Activated CD4-positive, alpha-beta T cell treated with anti-CD3 and anti-CD28 coated beads for 36 hours (primary cell): ENCODE measurements at regions not wholly inside any gene's neighbourhood (a gene's known extent, or its start where the extent isn't known, plus 50 kb on each side); places are given as distances from the start of the nearest gene placed in this dataset.
A peak's percentile ranks its signal among the peaks of the same experiment; 100 is the strongest.
"Not testable (repeated sequence)": the region's sequence is repeated elsewhere in the genome, so short reads cannot be mapped to it uniquely, and the experiment has no call there.

Source experiments
- ATAC-seq: fragments of 200-7000 bp; cut with Tn5 transposase; one replicate; pipeline ENCODE4 v1.10.0; 2021; ENCODE audit warnings: mild to moderate bottlenecking, moderate library complexity
- CTCF ChIA-PET: fragments of 350-600 bp; sonication (Branson Sonifier 250); formaldehyde crosslinking; loops from one replicate; lab custom pipeline; 2021; ENCODE audit warnings: antibody characterized with exemption; lab: Charles Lee
- POLR2A ChIA-PET: fragments of 350-600 bp; sonication (Branson Sonifier 250); formaldehyde crosslinking; loops from one replicate; lab custom pipeline; 2021; ENCODE audit warnings: antibody characterized with exemption, inconsistent platforms; lab: Charles Lee
- DNase-seq: peaks from one replicate; pipeline ENCODE4 v3.0.0-alpha.2; 2020
- H3K27ac Mint-ChIP-seq: one replicate; pipeline ENCODE4 v1.8.0; 2021; ENCODE audit warnings: mixed read lengths
- H3K27me3 Mint-ChIP-seq: one replicate; pipeline ENCODE4 v1.8.0; 2021; ENCODE audit warnings: mixed read lengths
- H3K36me3 Mint-ChIP-seq: one replicate; pipeline ENCODE4 v1.8.0; 2021; ENCODE audit warnings: low read depth, mixed read lengths
- H3K4me1 Mint-ChIP-seq: one replicate; pipeline ENCODE4 v1.8.0; 2021; ENCODE audit warnings: mixed read lengths
- H3K4me3 Mint-ChIP-seq: one replicate; pipeline ENCODE4 v1.8.0; 2021; ENCODE audit warnings: mild to moderate bottlenecking, moderate library complexity, mixed read lengths
- H3K9me3 Mint-ChIP-seq: one replicate; pipeline ENCODE4 v1.8.0; 2021; ENCODE audit warnings: low read depth, mixed read lengths
- intact Hi-C, 2 experiments: fragments of 100-400 bp; cut with DNase I in 1 of 2; cut with micrococcal nuclease in 1 of 2; formaldehyde crosslinking; loops; one replicate each; pipeline versions ENCODE4 v1.14.2 to v1.15.1; 2022 to 2024; cut with DNase I, micrococcal nuclease

DNA sequence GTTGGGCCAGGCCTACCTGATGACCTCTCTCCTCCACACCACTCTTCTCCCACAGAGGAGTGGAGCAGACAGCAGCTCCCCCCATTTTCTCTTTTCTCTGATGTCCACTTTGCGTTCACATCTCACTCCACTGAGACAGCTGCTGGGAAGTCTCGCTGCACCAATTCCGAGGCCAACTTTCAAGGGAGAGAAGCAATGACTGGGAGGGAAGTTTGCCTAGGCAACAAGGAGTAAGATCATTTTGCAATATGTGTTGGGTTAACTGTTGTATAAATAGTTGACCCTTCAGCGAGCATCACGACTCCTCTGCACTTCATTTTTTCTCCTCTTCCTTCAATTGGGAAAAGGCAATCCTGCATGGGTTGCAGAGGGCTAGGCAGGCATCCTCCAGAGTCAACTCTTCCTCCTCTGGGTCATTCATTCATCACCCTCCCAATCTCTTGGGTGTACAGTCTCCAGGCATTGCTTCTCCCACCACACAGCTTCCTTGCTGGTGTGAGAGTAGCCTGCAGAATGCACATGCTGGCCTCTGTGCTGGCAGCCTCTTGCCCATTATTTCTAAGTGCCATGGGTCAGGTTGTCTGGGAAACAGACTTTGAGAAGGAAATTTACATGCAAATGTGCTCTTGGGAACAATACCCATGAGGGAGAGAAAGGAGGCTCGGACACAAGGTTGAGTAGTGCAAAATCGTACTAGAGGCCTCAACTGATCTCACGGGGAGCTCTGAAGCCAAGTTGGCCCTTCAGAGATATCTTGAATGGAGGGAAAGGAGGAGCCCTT is 75.8 kb upstream of the BCAR3 start:
- no peak for DNase-seq
- Mint-ChIP-seq H3K4me3 (no peak overlapping the region), H3K36me3 (no peaks in the 10 kb centered on the region), H3K27ac (no peak overlapping the region), H3K4me1 (peaks cover 7% of the 10 kb centered on the region), H3K9me3 (no peaks in the 10 kb centered on the region), H3K27me3 (no peaks in the 10 kb centered on the region)
- CTCF ChIA-PET: no interaction called here
- ATAC-seq: no peak
- intact Hi-C loops: no loop called here
- POLR2A ChIA-PET: no interaction called here

DNA sequence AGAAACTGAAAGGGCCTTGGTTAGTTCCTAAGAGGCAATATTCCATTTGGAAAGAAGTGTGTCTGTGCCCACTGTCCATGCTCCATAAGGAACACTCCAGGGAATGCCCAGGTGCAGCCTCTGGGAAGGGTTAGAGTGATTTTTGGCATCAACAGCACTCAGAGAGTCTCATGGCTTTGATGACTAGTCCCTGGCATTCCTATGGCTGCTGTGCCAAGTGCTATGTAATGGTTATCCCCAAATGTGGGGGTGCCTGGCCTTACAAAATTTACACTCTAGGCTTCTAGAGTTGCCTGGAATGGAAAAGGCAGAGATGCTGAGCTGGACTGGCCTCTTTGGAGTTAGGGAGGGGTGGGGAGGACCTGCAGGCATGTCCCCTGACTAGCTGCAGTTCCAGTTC is 75.0 kb upstream of the BCAR3 start:
- Mint-ChIP-seq H3K36me3 (no peaks in the 10 kb centered on the region), H3K4me1 (peaks cover 9% of the 10 kb centered on the region), H3K4me3 (no peak overlapping the region), H3K9me3 (no peaks in the 10 kb centered on the region), H3K27ac (no peak overlapping the region), H3K27me3 (no peaks in the 10 kb centered on the region)
- ChIA-PET CTCF (interaction anchor here (0.6 kb wide), 1 partner anchor 75 kb away, joined by 3 read pairs; no protein-coding TSS in a partner anchor), POLR2A (no interaction called here)
- intact Hi-C loops: no loop called here
- ATAC-seq (no peak), DNase-seq (no peak)

DNA sequence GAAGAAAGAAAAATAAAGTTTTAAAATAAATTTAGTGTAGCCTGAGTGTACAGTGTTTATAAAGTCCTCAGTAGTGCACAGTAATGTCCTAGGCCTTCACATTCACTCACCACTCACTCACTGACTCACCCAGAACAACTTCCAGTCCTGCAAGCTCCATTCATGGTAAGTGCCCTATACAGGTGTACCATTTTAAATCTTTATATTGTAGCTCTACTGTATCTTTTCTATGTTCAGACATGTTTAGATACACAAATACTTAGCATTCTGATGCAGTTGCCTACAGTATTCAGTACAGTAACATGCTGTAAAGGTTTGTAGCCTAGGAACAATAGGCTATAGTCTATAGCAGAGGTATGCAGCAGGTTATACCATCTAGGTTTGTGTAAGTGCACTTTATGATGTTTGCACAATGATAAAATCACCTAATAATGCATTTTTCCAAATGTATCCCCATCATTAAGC is 73.6 kb upstream of the BCAR3 start:
- H3K27ac Mint-ChIP-seq, ATAC-seq, CTCF ChIA-PET, H3K4me1 Mint-ChIP-seq, H3K4me3 Mint-ChIP-seq, H3K27me3 Mint-ChIP-seq, H3K36me3 Mint-ChIP-seq, intact Hi-C loops, POLR2A ChIA-PET, H3K9me3 Mint-ChIP-seq, DNase-seq: not testable (repeated sequence)

DNA sequence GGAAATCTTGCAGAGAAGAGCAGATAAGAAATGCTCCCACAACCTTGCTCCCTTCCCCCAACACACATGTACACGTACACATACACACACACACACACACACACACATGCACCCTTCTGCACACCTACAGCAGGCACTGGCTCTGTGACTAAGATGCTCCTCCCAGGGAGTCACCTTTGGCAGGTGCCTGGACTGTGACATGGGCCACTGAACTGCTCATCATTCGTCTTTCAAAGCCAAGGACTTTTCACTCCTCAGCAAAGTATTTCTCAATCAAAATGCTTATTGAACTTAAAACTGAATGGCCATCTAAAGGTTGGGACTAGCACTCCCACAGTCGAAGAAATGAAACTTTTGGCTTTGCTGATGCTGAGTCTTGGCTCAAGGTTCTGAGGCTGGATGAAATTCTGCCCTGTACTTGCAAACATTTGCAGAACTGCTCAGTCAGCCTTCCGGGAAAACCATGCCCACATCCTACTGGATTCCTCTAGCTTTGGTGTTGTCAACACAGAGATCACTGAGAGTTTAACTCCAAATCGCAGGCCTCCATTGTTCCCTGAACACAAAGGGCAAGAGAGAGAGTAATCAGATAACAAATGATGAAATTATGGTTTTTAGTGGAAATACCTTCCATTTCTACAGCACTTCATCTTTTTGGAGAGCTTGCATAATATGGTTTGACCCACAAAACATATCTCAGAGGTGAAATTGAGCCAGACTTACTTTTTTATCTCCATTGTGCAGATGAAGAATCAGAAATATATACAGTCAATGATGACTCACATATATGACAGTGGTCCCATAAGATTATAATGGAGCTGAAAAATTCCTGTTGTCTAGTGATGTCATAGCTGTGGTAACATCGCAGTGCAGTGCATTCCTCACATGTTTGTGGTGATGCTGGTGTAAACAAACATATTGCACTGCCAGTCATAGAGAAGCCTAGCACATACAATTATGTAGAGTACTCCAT is 72.4 kb upstream of the BCAR3 start:
- no peaks in the 10 kb centered on the region for H3K27me3 Mint-ChIP-seq
- no peak for ATAC-seq
- no peak for DNase-seq
- H3K4me1 Mint-ChIP-seq: peaks cover 14% of the 10 kb centered on the region
- H3K36me3 Mint-ChIP-seq: no peaks in the 10 kb centered on the region
- intact Hi-C loops: no loop called here
- no peak overlapping the region for H3K4me3 Mint-ChIP-seq
- no peaks in the 10 kb centered on the region for H3K9me3 Mint-ChIP-seq
- no peak overlapping the region for H3K27ac Mint-ChIP-seq
- POLR2A ChIA-PET: no interaction called here
- CTCF ChIA-PET: no interaction called here

DNA sequence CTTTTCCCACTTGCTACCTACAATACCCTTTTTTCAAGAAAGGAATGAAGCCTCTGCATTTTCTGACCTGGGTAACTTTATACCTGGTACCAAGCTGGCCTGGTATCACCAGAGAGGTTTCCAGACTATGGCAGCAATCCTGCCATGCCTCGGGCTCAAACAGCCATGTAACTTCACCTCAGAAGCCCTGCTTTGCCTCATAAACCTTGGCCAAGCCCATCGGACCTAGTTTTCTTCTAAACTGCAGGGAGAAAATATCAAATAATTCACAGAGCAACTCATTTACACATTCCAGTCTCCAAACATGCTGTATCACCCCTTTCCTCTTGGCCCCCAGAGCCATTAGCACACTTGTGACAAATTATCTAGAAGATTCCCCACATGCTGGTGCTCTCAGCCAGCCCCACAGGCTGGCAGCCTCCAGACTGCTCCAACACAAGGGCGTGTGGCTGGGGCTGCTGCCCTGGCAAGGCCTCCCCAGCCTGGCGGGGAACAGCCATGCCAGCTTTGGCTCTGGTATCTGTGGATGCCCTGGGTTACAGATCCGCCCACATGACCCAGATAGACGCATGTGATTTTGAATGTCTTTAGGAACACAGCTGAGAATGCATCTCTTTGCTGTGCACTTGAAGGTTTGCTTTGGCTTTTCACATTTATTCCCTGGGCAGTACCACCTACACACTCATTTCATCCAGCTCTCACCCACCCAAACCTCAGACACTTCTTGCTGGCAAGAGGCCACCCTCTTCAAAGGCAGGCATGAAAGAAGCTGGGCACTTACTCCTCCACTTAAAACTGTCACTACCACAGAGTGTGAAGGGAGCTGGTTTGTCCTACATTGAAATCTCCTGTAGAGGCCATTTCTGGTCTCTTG is 70.0 kb upstream of the BCAR3 start:
- no peak for DNase-seq
- Mint-ChIP-seq H3K4me3 (no peak overlapping the region), H3K27ac (no peak overlapping the region), H3K9me3 (peaks cover 8% of the 10 kb centered on the region), H3K36me3 (no peaks in the 10 kb centered on the region), H3K27me3 (peaks cover 8% of the 10 kb centered on the region), H3K4me1 (peaks cover 9% of the 10 kb centered on the region)
- ChIA-PET CTCF (interaction anchor here (0.7 kb wide), 1 partner anchor 93 kb away, joined by 3 read pairs; no protein-coding TSS in a partner anchor), POLR2A (no interaction called here)
- ATAC-seq: no peak
- intact Hi-C loops: no loop called here

DNA sequence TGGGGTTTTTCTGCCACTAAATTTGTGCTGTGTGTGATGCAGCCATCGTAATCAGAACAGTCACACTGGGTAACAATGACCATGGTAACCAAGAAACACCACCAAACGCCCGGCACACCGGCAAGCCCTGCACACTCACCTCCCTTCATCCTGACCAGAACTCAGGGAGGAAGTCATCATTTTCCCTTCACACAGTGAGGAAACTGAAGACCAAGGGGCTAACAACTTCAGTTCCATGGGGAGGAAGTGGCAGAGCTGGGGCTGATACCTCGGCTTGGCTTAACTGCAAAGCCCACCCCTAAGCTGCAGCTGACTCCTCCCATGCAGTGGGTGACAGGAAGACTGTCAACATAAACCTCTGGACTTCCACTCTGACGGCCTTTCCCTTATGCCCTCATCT is 69.3 kb upstream of the BCAR3 start:
- H3K4me3 Mint-ChIP-seq: no peak overlapping the region
- no peaks in the 10 kb centered on the region for H3K36me3 Mint-ChIP-seq
- intact Hi-C loops: no loop called here
- H3K4me1 Mint-ChIP-seq: peaks cover 9% of the 10 kb centered on the region
- peaks cover 8% of the 10 kb centered on the region for H3K27me3 Mint-ChIP-seq
- DNase-seq: no peak
- H3K27ac Mint-ChIP-seq: no peak overlapping the region
- no peak for ATAC-seq
- ChIA-PET CTCF (no interaction called here), POLR2A (no interaction called here)
- peaks cover 9% of the 10 kb centered on the region for H3K9me3 Mint-ChIP-seq

DNA sequence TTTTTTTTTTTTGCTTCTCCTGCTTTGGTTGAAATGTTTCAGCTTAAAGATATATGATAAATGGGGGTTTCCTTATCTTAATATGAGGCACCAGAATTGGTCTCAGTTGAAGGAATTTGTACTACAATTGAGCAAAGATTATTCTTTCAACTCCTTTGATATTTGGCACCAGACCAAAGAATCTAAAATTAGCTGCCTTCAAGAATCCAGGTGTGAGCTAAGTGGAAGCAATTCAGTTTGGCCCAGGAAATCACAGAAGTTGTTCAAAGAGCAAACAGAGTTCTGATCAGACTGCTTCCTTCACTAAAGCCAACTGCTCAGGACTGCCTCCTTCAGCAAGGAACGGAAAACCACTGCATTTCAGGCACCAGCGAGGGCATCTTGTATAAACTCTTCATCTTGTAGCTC is 68.3 kb upstream of the BCAR3 start:
- H3K27me3 Mint-ChIP-seq: peaks cover 8% of the 10 kb centered on the region
- intact Hi-C loops: no loop called here
- peaks cover 9% of the 10 kb centered on the region for H3K9me3 Mint-ChIP-seq
- DNase-seq (no peak), ATAC-seq (no peak)
- POLR2A ChIA-PET: interaction anchor here (0.6 kb wide), 1 partner anchor 73 kb away, joined by 3 read pairs; no protein-coding TSS in a partner anchor
- peaks cover 20% of the 10 kb centered on the region for H3K4me1 Mint-ChIP-seq
- H3K36me3 Mint-ChIP-seq: no peaks in the 10 kb centered on the region
- no peak overlapping the region for H3K27ac Mint-ChIP-seq
- H3K4me3 Mint-ChIP-seq: no peak overlapping the region
- CTCF ChIA-PET: interaction anchor here (0.6 to 1.4 kb wide), 4 partner anchors 121 to 353 kb away, joined by 3 to 9 read pairs (median 3); no protein-coding TSS in a partner anchor

DNA sequence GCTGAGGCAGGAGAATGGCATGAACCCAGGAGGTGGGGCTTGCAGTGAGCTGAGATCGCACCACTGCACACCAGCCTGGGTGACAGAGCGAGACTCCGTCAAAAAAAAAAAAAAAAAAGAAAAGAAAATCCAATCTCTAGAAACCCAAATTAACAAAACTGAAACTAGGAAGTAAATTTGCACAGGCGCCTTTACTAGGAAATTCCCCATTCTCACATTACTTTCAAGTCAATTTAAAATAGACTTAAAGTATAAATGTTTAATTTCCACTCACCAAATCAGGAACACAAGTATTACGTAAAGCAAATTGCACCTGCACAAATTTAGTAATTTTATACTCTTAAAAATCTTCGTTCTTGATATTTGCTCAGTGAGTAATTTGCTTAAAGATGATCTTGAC is 67.8 kb upstream of the BCAR3 start:
- H3K4me1 Mint-ChIP-seq: peaks cover 24% of the 10 kb centered on the region
- ATAC-seq (no peak), DNase-seq (no peak)
- H3K9me3 Mint-ChIP-seq: peaks cover 9% of the 10 kb centered on the region
- intact Hi-C loops: no loop called here
- no peaks in the 10 kb centered on the region for H3K36me3 Mint-ChIP-seq
- H3K4me3 Mint-ChIP-seq: no peak overlapping the region
- H3K27me3 Mint-ChIP-seq: peaks cover 8% of the 10 kb centered on the region
- POLR2A ChIA-PET: no interaction called here
- no peak overlapping the region for H3K27ac Mint-ChIP-seq
- CTCF ChIA-PET: interaction anchor here (1.2 to 1.4 kb wide), 2 partner anchors 120 to 142 kb away, joined by 3 to 9 read pairs; no protein-coding TSS in a partner anchor

DNA sequence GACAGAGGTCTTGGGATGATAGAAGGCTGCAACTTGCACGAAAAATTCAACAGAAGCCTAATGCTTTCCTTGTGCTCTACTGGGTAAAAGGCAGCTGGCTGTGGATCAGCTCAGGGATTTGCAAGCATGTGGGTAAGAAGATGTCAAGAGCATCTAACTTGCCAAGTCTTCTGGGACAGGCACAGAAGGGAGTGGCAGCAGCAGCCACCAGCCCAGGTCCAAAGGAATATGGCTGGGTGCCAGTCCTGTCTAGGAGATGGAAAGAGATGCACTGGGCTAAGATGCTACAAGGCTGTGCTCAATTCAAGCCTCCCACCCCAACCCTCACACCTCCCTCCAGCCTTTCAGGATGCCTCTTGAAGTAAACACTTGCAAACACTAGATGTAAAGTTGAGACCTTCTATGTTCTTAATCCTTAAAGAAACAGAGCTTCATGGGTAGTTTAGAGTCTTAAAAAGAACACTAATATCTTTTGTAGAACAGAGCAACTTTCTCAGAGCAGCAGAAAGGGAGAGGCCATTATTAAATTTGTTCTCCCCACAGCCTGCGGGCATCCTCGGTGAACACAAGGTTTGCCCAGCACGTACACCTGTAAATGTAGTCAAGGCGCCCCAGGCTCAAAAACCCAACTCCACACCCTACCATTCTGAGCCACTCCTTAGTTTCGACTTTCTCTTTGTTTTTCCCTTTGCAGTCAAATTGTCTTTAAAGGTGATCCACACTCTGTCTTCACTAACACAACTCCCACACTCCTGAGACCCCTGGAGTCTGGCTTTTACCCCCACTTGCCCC is 64.6 kb upstream of the BCAR3 start:
- Mint-ChIP-seq H3K9me3 (peaks cover 9% of the 10 kb centered on the region), H3K27me3 (peaks cover 8% of the 10 kb centered on the region), H3K4me3 (no peak overlapping the region), H3K4me1 (peaks cover 24% of the 10 kb centered on the region), H3K27ac (no peak overlapping the region), H3K36me3 (no peaks in the 10 kb centered on the region)
- intact Hi-C loops: no loop called here
- ATAC-seq (no peak), DNase-seq (no peak)
- POLR2A ChIA-PET: no interaction called here
- CTCF ChIA-PET: no interaction called here

DNA sequence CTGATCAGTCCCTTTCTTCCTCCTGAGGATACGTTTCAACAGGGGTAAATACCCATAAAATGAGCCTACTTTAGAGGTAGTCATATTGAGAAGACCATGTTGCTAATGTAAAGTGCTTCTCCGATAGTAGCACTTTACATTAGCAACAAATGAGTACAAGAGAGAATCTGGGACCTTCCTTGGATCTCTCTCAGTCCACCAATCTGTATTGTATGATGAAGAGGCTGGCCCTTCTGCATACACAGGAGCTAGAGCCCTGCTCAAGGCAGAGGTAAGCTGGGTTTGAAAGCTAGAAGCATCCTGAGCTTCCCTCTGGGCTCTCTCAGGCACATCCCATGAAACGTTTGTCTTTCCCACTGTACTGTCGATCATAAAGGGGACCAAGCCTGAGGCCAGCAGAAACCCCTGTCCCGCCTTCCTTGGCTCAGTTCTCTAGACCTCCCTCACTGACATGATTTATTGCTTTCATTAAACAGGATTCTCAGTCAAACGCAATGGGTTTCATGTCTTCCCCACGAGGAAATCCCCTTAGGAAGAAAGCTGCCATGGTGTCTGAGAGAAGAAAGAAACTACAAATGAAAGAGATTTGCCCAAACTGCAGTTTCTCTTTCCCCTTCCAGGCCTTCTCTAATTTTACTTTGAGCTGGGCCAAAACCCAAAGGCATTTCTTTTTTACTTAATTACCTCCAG is 62.8 kb upstream of the BCAR3 start:
- Mint-ChIP-seq H3K9me3 (peaks cover 9% of the 10 kb centered on the region), H3K4me3 (no peak overlapping the region), H3K36me3 (no peaks in the 10 kb centered on the region), H3K27me3 (peaks cover 8% of the 10 kb centered on the region), H3K4me1 (peaks cover 18% of the 10 kb centered on the region), H3K27ac (peak overlapping the region; percentile 23)
- intact Hi-C loops: no loop called here
- DNase-seq: no peak
- ChIA-PET POLR2A (no interaction called here), CTCF (interaction anchor here (0.7 to 1.4 kb wide), 6 partner anchors 9 to 1372 kb away, joined by 3 to 7 read pairs (median 3); no protein-coding TSS in a partner anchor)
- ATAC-seq: peak; percentile 69
